GM19395 (cell line): ENCODE measurements at regions not wholly inside any gene's neighbourhood (a gene's known extent, or its start where the extent isn't known, plus 50 kb on each side); places are given as distances from the start of the nearest gene placed in this dataset.

Experiments used
- ATAC-seq: cut with Tn5 transposase; IDR thresholded peaks from one replicate; pipeline ENCODE4 v1.9.1; 2021; ENCODE audit warnings: mild to moderate bottlenecking, moderate library complexity; ENCODE audit not compliant: unreplicated experiment

DNA sequence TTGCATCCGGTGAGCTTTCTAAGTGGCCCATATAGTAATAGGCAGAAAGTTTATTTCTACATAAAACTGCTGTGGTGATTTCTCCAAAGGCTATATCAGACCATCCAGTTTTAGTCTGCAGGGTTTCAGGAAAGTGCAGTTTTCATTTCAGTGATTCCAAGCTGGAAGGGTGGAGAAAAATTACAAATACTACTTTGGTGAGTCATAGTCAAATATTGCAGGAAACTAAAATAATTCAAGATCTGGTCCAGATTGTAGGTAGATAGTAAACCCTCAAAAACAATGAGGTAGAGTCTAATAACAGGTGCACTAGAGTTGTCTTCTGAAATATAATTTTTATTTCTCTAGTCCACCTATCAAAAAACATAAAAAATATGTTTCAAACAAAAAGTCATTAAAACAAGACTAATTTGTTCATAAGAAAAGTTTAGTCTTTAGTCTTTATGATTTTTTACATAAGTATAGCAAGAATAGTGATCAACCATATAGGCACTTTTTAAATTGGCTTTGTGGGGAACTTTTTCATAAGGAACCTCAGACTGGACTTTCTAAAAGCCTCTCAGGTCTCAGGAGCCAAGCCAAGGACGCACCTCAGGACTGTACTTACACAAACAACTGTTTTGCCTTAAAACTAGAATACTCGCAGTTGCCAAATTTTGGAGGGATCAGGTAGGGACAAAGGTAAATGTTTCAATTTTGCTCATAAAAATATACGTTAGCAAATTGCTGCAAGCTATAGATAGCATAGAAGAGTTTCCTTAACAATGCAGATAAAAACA, 101.8 kb upstream of the TLR3 start:
- ATAC-seq, result no peak

DNA sequence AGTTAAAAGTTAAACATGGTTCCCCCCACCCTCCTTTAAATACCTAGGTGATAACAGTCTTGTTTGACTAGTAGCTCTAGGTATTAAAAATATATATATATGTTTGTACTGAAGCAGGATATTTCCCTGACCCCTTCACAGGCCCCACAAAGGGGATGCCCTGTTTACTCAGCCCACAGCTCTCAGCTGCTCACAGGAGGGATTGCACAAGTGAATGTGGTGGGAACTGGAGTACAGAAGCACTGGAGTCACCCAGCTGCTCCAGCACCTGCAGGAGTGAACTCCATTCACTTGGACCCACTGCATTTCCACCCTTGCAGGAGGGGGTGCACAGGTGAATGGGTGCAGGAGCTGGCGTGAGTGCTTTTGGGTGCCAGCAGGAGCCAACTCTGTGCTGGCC, 99.3 kb upstream of the TLR3 start:
- no peak for ATAC-seq

DNA sequence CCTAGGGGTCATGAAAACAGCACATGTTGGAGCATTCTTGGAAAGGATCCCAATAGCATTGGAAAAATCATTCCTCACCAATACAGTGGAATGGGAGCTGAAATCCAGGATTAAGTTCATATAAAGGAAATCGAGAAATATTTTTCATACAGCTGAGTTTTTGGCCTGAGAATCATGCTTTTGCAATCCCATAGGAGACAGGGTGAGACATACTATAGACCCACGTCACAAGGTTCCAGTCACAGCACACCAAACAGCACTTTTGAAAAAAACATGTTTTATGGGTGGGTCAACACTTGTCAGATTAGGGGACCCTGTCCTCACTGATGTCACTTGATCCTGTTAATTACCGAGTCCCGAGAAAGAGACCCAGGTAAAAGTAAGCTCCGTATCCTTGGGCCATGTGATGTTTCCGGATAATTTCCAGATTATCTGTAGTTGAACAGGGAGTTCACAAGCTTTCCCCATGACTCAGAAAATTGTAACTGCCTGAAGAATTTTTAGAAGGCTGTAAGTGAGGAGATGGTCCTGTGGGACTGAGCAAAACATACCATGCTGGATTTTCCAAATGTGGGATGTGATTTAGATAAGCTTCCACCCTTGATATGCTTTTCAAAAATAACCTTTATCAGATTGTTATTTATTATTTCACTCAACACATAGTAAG, 80.9 kb upstream of the TLR3 start:
- ATAC-seq, result no peak

DNA sequence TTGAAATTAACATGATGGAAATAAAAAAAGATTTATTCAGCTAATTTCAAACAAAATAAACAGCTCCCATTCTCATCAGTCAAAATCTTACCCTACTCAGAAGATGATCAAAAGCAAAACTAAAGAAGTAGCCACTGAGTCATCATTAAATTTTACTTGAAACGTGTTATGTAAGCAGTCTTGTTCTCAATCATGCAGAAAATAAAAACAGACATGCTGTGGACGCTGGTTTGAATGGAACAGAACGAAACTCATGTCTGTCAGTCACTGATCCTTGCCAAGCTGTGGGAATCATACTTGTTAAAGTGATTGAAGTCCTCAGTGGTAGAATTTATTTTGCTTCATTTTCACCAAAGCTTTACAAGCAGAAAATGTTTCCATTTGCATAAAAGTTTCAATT, 77.2 kb upstream of the TLR3 start:
- no peak for ATAC-seq

DNA sequence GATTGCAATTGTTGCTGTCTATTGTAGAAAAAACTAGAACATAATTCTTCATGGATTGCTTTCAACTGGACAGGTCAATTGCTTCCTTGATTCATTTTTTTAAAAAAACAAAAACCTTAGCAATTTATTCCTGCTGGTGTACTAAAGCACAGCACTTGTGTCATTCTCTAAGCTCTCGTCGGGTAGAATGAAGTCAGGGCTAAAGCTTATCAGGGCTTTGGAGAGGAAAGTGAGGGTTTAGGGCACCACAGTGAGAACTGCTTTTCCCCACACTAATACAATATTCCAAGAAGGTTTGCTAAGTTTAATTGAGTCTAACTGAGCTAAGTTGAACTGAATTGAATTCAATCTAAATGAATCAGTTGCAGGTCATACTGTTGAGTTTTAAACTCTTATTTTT, 76.4 kb upstream of the TLR3 start:
- no peak for ATAC-seq

DNA sequence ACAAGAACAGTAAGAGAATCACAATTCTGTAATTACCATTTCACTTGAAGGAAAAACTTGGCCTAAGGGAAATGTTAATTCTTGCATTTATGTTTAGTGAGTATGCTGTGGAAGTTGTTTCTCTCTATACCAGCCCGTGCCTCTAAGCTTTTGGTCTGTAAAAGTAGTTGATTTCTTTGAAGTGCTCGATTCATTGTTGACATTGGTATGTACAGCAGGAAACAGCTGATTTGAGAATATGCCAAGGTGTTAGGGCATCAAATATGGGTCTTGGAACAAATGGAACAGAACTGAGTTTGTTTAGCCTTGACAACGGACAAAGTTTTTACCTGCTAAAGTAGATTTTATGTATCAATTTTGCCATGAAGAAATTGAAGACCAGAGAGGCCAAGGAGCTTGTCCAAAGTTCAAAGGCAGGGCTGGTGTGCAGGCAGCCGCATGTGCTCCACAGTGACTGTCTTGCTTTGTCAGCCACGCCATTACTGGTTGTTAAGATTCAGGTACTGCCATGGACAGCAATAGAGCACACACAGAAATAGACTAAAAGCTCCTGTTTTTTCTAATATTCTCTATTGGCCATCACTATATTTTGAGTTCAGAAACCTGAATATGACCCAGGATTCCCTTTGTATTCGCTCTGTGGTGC, 75.5 kb upstream of the TLR3 start:
- ATAC-seq, result no peak

DNA sequence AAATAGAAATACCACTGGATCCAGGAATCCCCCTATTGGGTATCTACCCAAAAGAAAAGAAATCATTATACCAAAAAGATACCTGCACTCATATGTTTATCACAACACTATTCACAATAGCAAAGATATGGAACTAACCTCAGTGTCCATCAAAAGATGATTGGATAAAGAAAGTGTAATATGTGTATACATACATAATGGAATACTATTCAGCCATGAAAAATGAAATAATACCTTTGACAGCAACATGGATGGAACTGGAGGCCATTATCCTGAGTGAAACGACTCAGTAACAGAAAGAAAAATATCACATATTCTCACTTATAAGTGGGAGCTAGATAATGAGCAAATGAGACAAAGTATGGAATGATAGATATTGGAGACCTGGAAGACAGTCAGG, 74.2 kb upstream of the TLR3 start:
- ATAC-seq, result no peak

DNA sequence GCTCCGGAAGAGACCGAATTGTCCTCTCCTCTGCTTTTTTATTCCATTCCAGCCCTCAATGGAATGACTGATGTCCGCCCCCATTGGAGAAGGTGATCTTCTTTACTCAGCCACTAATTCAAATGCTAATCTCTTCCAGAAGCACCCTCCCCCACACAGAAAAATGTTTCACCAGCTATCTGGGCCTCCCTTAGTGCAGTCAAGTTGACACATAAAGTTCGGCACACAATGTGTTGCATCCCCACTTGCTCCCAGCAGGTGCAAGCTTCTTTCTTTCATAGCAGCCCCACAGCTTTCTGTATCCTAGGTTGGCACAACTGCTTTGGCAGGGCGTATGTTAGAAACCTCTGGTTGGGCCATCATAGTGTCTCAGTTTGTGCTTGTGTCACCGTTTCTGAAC, 73.3 kb upstream of the TLR3 start:
- no peak for ATAC-seq

DNA sequence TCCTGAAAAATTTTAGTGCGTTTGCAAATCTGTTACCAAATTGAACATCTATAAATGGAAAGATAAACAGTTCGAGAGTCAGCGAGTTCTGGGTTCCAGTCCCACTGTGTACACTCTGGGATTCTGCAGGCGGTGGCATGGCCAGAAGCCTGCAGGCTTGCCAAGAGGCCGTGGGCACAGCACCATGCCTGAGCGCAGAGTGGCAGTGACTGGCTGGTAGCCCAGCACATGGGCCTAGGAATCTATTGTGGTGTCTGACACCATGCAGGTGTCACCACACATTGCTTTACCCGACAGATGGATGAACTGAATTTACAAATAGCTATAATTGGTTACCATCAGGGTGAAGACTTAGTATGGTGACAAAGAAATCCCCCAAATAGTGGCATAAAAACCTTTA, 71.7 kb upstream of the TLR3 start:
- ATAC-seq, result no peak

DNA sequence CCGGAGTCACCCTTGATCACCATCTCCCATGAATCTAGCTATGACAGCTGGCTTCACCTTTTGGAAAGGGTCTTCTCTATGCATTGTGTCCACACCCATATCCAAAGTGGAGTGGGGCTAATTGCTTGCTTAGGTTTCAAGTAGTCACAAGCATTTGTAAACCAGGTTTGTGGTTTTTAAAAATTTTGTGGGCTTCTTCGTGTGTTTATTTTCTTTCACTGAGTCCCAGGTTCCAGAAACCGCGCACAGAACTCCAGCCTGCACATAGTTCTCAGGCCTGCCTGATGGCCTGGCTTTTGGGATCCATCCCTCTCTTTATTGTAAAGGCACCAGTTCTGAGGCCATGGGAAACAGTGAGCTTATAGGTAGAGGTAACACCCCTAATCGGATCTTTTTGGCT, 70.2 kb upstream of the TLR3 start:
- ATAC-seq, result no peak

DNA sequence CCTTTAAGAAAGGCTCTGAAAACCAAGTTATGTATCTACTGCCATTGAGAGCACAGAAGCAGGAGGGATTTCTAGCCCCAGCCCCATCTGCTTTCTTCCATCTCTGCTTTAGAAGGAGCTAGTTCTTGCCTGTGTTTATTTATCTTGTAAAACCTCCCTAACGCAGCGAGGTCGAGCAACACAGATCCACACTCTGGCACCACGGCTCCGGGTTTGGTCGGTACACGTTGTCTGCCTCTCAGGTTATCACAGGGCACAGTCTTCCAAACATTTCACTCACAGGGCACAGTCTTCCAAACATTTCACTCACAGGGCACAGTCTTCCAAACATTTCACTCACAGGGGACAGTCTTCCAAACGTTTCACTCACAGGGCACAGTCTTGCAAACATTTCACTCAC, 69.7 kb upstream of the TLR3 start:
- no peak for ATAC-seq

DNA sequence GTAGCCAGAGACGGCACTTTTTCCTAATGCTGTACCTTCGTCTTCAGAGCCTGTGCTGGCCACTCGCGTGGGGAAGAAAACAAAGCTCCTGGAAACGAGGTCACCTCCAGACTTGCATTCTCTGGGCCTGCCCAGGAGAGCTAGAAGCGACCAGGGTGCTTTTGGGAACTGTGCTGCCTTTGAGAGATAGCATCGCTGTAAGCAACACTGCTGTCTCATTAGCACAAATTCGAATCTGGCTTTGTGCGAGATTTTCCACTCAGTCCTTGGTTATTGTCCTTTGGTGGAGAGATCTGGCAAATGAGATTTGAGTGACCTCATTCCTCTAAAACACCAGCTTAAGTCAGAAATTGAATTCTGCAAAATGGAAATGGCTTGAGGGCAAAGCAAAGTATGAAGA, 66.1 kb upstream of the TLR3 start:
- no peak for ATAC-seq

DNA sequence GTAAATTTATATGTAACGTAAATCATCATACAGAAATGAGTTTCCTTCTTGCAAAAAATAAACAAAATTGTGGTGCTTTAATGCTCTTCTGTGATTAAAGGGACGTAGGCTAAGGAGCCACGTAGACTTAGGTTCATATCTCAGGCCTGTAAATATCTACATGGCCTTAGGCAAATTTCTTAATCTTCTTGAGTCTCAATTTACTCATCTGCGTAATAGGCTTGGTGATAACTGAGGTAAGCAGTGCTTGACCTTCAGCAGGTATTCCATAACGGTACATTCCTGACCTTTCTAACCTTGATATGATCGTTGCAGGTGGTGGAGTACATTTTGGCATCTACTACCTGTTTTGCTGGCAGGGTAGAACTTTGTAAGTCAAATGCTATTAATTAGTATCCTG, 65.2 kb upstream of the TLR3 start:
- ATAC-seq, result no peak

DNA sequence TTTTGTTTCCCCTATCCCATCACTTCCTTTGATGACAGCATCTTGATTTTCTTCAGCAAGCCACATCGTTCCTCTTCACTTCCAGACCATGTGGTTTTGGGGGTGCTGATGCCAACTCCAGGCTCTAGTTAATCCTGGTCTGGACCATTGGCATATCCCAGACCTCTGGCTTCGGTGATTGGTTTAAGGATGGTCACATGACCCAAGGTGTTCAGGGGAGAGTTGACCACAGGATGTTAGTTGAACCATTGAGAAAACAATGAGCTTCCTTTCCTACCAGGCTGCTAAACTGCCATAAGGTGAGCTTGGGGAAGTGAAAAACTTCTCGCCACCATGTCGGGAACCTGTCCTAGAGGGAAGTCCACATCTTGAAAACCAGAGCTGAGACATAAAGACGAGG, 60.9 kb upstream of the TLR3 start:
- ATAC-seq, result no peak

DNA sequence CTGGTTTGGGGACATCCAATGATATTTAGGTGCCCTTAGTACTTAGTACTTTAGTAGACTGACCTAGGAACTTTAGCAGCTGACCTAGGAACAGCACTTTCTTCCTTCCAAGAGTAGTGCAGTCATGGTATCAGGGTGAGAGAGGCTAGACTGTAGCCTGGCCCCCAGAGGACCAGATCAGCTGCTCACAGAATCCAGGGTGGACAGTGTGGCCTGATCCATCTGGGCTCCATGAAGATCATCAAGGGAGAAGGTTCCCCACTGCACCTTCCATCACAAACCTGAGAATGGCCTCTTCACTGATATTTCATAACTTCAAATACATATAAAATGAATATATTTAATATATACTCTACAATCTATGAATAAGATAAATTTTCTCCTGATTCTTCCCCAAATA, 59.0 kb upstream of the TLR3 start:
- ATAC-seq, result no peak

DNA sequence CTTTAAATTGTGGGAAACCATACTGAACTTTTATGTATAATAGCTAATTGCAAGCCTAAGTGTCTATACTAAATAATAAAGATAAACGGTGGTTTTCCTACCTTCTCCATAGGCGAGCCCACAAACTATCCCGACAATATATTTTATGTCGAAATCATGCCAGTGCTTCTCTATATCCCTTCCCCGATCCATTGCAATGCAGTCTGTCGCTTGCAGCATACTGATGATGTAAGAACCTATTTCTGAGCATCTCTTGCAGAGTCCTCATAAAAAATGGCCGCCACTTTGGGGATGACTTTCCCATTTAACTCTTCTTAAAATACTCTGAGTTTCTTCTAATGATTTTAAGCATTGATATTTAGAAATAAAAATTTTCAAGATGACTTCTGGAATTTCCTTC, 58.1 kb upstream of the TLR3 start:
- ATAC-seq, result no peak

DNA sequence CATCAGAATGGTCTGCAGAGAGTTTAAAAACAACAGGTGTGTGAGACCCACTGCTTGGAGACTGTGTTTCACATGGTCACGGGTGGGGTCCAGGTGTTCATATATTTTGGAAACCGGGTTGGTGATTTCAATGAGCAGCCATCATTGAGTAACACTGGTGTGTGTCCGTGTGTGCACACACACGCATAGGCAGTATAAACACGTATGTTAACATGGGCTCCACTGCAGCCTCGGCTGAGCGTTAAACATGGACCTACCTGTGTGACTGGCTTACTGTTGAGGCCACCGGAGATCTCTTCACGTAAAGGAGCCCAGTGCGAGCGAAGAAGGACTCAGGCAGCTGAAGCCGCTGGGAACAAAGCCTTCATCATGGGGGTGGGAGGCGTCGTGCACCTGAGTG, 56.9 kb upstream of the TLR3 start:
- ATAC-seq, result no peak

DNA sequence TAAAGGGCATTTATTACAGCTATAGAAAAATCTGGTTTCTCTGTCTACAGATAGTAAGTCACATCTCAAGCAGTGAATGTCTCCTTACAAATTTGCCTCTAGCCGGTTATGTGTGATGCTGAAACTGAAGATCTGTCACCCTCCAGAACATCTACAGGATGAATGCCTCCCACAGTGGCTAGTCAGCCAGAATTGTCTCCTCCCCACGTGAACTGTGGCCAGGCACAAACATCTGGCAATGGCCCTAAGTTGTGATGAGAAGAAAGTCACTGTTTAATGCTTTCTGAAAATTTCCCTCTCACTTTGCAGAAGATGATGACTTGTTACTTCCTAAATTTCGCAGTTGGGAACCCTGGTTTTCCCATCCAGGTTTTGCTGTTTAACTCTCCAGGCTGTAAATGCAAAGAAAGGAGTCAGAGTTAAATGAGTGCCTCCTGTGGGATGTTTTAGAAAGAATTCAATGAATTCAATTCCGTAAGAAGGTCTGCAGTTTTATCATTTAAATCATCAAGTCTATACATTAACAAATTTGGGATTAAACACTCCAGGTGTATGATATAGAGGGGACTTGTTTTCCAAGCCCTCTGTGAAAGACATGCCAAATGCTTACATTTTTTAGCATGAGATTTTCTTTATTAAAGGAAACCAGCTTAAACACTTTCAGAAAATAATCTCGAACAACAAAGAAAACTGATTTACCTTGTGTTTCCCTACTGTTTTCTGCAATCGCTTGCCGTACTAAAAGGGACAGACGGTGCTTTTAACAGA, 55.4 kb upstream of the TLR3 start:
- no peak for ATAC-seq

DNA sequence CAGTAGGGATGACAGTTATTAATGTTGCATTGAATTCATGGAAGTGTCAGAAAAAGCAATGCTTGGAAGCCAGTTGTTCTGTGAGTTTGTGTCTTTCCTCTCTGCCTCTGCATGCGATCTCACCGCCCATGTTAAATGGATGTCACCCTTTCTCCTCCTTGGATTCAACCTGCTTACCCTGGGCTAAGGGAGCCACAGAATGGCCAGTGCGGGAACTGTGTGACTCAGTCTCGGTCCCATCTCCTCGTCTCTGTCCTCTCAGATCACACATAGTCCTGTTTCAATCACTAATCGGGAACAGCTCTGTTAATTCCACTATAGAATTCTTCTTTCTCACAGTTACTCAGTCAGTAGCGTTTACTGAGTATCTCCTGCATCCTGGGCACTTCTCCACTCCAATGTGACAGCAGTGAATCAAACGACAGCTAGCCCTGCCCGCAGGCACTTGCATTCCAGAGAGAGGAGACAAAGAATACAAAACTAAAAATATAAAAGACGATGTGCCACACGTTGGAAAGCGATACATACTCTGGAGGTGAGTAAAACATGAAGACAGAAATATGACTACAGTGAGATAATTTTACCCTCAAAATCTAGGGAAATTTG, 53.6 kb upstream of the TLR3 start:
- ATAC-seq, result no peak

DNA sequence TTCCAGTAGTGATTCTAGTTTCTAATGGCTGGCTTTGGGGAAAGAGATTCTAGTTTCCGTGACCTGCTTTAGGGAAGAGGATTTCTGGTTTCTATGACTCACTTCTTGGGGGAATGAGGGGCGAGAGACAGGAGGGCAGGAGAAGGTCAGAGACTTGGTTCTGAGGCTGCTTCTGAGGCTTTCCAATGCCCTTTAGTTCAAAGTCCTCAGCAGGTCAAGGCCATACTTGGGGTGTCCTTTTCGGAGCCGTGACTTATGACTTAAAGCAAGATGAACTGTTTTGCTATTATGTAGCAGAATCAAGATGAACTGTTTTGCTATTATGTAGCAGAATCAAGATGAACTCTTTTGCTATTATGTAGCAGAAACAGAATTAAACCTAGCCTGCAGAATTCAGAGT, 52.2 kb upstream of the TLR3 start:
- ATAC-seq, result no peak

DNA sequence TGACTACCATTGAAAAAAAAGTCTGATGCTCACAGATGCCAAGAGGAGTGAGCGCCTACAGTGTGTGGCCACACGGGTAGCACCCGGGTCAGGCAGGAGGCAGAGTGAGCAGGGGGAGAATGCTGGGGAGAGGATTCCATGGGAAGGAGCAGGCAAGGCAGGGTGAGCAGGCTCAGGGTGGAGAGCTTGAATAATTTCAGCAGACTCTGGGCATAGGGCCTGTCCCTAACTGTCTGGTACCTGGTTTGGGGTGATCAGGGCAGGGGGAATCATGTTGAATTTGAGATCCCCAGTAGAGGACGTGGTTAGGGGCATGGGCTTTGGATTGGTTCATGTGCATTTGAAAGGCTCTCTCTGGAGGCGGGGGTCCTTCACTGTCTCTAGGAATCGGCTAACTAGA, 51.2 kb upstream of the TLR3 start:
- no peak for ATAC-seq
